ENCODE measurements at regions not wholly inside any gene's neighbourhood (a gene's known extent, or its start where the extent isn't known, plus 50 kb on each side); places are given as distances from the start of the nearest gene placed in this dataset.

GRCh38 chr1:234879147-234880080 is 249.2 kb downstream of the TOMM20 start:
- TF ChIP-seq ZNF202 (tag by site-specific recombination; IDR thresholded peaks at IDR 0.05; ENCODE audit: borderline replicate concordance) = no peak
- TF ChIP-seq ZBTB1 (tag by site-specific recombination; IDR thresholded peaks at IDR 0.05) = no peak
- TF ChIP-seq CTCF (tag by site-specific recombination; IDR thresholded peaks at IDR 0.05) = no peak
- no peak for TF ChIP-seq ZNF280D (tag by site-specific recombination; IDR thresholded peaks at IDR 0.05)
- no peak for TF ChIP-seq SETDB1 (IDR thresholded peaks at IDR 0.05; ENCODE audit: insufficient read length, low read length)
- no peak for TF ChIP-seq ZNF701 (tag by site-specific recombination; IDR thresholded peaks at IDR 0.05)
- no peak for TF ChIP-seq HIC1 (tag by site-specific recombination; IDR thresholded peaks at IDR 0.05)

Data from HEK293 (cell line).